NCI-H146 (cell line): ENCODE measurements at regions not wholly inside any gene's neighbourhood (a gene's known extent, or its start where the extent isn't known, plus 50 kb on each side); places are given as distances from the start of the nearest gene placed in this dataset.

Source experiments
- DNase-seq: peaks from one replicate; lab custom pipeline; 2025; lab: John Stamatoyannopoulos, UW

- DNase-seq: no peak
Measured at GRCh38 chr4:160224049-160224448, 1121.2 kb downstream of the RAPGEF2 start.

GRCh38 chr4:160233141-160233540, 1130.3 kb downstream of the RAPGEF2 start:
- no peak for DNase-seq

- DNase-seq: no peak
Measured at GRCh38 chr4:160235285-160235684, 1132.4 kb downstream of the RAPGEF2 start.

- no peak for DNase-seq
Measured at GRCh38 chr4:160235771-160236170, 1132.9 kb downstream of the RAPGEF2 start.

DNA sequence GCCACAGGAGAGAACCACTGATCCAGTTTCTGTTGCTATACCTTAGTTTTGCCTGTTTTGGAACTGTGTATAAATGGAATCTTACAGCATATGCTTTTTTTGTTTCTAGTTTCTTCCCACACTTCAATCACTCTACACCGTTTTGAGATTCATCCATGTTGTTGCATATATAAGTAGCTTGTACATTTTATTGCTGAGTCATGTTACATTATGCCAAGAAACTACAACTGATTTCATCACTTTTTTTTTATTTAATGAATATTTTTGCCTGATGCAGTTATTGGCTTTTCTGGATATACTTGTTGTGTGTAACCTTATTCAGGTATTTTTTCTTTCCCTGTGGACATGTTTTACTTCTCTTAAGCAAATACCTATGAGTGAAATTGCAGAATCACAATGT, 1135.9 kb downstream of the RAPGEF2 start:
- no peak for DNase-seq

- DNase-seq: no peak
Measured at GRCh38 chr4:160247091-160247656, 1144.3 kb downstream of the RAPGEF2 start.

DNA sequence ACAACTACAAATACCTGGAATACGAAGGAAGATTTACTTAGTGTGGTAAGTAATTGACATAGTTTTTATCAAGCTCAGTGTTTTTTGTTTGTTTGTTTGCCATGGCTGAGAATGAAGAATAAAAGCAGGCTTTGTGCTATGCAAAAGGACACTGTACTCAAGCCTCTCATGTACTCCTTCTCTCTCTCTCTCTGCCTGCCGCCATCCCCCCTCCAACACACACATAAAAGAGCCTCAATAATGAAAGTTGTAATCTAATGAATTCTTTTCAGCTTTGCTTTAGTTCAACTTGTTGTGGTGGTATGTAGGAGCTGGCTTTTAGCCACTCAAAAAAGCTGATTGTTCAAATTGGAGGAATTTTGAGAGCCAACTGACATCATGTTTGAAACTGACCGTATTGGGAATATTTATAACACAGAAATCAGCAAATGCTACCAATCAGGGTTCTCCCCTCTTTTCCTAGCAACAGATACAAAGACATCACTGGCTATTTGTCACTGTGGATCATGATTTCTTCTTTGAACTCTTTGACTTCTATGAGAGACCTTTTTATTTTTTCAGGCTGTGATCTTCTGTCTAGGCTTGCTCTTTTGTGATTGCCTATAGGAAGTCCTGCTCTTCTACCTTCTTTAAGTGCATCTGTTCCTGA, 1148.8 kb downstream of the RAPGEF2 start:
- DNase-seq: no peak

DNA sequence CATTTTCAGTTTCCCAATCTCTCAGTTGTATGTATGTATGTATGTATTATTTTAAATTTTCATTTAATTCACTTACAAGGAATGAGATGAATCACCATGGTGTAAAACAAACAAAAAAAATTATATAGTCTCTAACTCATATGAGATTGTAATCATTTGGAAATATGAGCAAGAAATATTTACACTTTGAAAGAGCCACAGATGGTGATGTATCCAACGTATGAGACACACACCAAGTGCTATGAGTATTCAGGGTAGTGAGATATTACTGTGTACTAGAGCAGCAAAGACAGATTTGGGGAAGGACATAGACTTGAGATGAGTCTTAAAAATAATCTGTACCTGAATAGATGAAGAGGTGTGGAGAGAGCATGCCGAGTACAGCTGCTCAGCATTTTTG, 1154.4 kb downstream of the RAPGEF2 start:
- DNase-seq: no peak

GRCh38 chr4:160265014-160265413, 1162.1 kb downstream of the RAPGEF2 start:
- no peak for DNase-seq

GRCh38 chr4:160265836-160266235, 1163.0 kb downstream of the RAPGEF2 start:
- DNase-seq: no peak

DNA sequence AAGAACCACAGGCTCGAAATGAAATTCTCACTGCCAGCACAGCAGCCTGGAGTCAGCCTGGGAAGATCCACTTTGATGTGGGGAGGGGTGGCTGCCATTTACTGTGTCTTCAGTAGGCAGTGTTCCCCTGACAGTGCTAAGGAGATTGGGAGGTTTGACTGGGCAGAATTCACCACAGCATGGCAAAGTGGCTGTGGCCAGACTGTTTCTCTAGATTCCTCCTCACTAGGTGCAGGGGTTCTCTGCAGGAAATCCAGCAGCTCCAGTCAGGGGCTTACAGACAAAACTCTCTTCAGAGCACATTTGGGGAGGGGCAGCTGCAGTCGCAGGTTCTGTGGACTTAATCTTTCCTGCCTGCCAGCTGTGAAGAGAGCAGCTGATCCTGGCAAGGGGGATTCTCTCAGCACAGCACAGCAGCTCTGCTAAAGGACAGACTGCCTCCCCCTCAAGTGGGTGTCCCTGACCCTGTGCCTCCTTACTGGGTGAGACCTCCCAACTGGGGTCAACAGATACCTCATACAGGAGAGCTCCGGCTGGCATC, 1174.0 kb downstream of the RAPGEF2 start:
- no peak for DNase-seq

DNA sequence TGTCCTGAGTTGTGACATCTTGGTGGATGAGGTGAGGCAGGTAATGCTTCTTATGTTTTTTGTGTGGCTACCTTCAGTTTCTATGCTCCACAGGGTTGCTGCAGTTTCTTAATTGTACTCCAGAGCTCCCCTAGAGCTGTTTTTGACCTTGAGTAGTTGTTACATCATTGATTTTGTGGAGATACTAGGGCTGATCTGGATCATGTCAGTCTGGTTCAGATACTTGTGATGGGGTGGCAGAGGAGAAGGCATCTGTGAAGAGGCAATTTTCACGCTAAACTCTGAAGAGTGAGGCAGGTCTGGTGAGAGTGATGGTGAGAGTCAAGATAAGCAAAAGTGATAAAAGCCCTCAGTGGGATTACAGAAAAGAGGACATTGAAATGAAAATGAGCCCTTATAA, 1180.2 kb downstream of the RAPGEF2 start:
- no peak for DNase-seq

- DNase-seq: no peak
Measured at GRCh38 chr4:160284516-160284915, 1181.6 kb downstream of the RAPGEF2 start.

DNA sequence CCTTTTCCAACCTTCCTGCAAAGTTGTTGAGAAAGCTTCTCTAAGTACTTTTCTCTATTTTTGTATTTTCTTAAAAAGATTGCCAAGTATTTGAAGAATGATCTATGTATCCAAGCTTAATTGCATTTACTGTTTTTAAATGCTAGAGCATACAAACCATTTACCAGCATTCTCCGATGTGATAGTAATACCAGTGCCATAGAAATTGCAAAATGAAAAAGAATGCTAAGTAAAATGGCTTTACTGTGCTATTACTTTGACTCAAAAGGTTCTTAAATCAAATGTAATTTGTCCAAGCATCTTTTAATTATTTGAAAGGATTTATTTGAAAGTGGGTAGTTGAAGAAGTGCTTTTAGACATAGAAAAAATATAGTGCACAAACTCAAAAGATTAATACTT, 1183.2 kb downstream of the RAPGEF2 start:
- no peak for DNase-seq

- DNase-seq: no peak
Measured at GRCh38 chr4:160296476-160296875, 1193.6 kb downstream of the RAPGEF2 start.

- no peak for DNase-seq
Measured at GRCh38 chr4:160299177-160299576, 1196.3 kb downstream of the RAPGEF2 start.

GRCh38 chr4:160299608-160300007, 1196.7 kb downstream of the RAPGEF2 start:
- no peak for DNase-seq

- no peak for DNase-seq
Measured at GRCh38 chr4:160316036-160316435, 1213.2 kb downstream of the RAPGEF2 start.

DNA sequence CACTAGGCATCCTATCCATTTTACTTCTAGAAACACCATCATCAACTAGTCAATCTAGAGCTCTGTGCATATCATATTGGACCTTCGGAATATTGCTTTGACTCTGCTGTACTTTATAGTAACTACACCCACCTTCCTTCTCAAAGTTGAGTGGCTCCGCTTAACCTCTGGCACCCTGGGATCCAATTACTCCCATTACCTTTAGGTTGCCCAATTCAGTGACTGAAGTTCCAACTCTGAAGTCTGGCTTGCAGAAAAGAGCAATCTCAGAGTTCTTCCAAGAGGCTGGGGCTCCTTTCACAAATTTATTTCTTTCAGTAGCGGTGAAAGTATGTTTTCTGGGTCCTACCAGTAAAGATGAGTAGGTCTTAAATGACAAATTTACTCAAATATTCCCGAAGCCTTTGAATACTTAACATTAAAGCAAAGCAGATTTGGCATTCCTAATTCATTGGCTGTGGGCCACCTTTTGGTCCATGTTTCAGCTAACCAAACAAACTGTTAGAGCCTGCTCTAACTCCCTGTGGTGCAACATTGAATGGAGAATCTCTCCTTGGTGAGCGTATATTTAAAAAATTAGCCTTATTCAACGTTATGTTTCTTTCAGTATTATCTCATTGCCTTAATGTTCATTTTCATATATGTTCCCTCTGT, 1215.8 kb downstream of the RAPGEF2 start:
- DNase-seq: no peak

DNA sequence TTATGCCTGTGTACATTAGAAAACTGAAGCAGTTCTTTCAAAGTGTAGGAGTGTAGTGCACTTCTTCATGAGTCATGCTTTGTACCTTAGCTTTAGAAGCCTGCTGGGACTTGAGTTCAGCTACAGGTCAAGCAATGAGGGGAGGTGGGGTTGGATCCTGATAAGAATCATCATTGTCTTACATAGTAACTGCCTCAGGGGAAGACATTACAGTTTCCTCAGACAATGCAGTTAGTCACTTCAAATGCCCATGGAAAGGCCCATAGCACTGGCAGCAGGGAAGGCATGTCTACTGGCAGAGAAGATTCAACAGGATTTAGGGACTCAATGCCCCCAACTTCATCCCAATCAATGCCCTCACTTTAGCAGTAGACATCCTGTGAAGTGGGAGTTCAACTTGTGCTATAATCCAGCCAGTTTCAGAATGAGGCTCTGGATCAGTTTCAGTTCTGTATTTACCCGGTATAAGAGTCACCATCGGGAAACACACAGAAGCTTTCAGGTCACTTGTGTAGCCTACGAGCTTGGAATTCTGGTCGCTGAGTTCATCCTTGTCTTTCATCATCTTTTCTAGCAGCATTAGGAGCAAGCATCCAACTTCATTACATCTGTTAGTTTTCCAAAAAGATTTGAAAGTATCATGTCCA, 1216.5 kb downstream of the RAPGEF2 start:
- DNase-seq: no peak

DNA sequence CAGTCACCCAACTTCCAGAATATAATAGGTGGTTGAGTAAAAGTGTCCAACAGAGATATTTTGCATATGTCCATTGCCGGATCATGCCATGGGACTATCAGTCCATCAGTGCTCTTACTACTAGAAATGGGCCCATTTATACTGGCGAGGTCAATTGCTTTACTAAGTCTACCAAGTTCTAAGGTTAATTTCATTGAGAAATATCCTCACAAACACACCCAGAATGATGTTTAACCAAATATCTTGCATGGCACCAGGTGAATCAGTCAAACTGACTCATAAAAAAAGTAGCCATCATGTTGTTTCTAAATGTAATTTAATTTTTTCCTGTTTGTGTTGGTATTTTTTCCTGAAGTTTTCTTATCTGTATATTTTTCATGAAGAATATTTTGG, 1217.0 kb downstream of the RAPGEF2 start:
- DNase-seq: no peak

- DNase-seq: no peak
Measured at GRCh38 chr4:160326110-160326509, 1223.2 kb downstream of the RAPGEF2 start.

GRCh38 chr4:160347197-160347596, 1244.3 kb downstream of the RAPGEF2 start:
- no peak for DNase-seq
